Loucy (cell line): ENCODE measurements at regions not wholly inside any gene's neighbourhood (a gene's known extent, or its start where the extent isn't known, plus 50 kb on each side); places are given as distances from the start of the nearest gene placed in this dataset.

Source experiments
- H2AFZ ChIP-seq: fragments of 200-600 bp; sonication (generic); 2 replicates; pipeline ENCODE4 v1.6.0; 2016; ENCODE audit warnings: antibody characterized with exemption, mild to moderate bottlenecking, low read length, moderate library complexity
- H3F3A ChIP-seq: fragments of 200-600 bp; 2 replicates; pipeline ENCODE4 v1.6.0; 2016; ENCODE audit warnings: antibody characterized with exemption, low read depth, mild to moderate bottlenecking
- H3K27me3 ChIP-seq: fragments of 200-600 bp; sonication (generic); 2 replicates; pipeline ENCODE4 v1.6.1; 2014; ENCODE audit warnings: low read length, mild to moderate bottlenecking; ENCODE audit not compliant: insufficient read depth, poor library complexity, severe bottlenecking
- H3K36me3 ChIP-seq: fragments of 200-600 bp; sonication (generic); 2 replicates; pipeline ENCODE4 v1.6.1; 2016; ENCODE audit warnings: low read length; ENCODE audit not compliant: insufficient read depth
- H3K4me1 ChIP-seq: fragments of 200-600 bp; sonication (generic); 2 replicates; pipeline ENCODE4 v1.5.1; 2014; ENCODE audit warnings: low read length, mild to moderate bottlenecking; ENCODE audit not compliant: insufficient read depth, poor library complexity, severe bottlenecking
- H3K4me2 ChIP-seq: fragments of 200-600 bp; sonication (generic); 2 replicates; pipeline ENCODE4 v1.6.0; 2014; ENCODE audit warnings: antibody characterized with exemption, low read length, low read depth, mild to moderate bottlenecking; ENCODE audit not compliant: poor library complexity, severe bottlenecking
- H3K4me3 ChIP-seq: fragments of 200-600 bp; sonication (generic); 2 replicates; pipeline ENCODE4 v1.5.1; 2014; ENCODE audit warnings: low read length, mild to moderate bottlenecking, mixed read lengths; ENCODE audit not compliant: poor library complexity, severe bottlenecking
- H3K79me2 ChIP-seq: fragments of 200-600 bp; sonication (generic); 2 replicates; pipeline ENCODE4 v1.6.1; 2014; ENCODE audit warnings: low read length; ENCODE audit not compliant: insufficient read depth
- H3K9ac ChIP-seq: fragments of 200-600 bp; sonication (generic); 2 replicates; pipeline ENCODE4 v1.6.0; 2014; ENCODE audit warnings: mild to moderate bottlenecking, low read depth, low read length, moderate library complexity; ENCODE audit not compliant: poor library complexity, severe bottlenecking
- H3K9me2 ChIP-seq: fragments of 200-600 bp; sonication (generic); replicated peaks from 2 replicates; pipeline ENCODE4 v1.6.1; 2016; ENCODE audit warnings: low read depth, low read length, mixed read lengths
- H3K9me3 ChIP-seq: fragments of 200-600 bp; sonication (generic); 2 replicates; pipeline ENCODE4 v1.6.1; 2014; ENCODE audit warnings: mild to moderate bottlenecking, antibody characterized with exemption, low read length, low read depth; ENCODE audit not compliant: insufficient read depth
- H4K20me1 ChIP-seq: fragments of 200-600 bp; sonication (generic); 2 replicates; pipeline ENCODE4 v1.6.0; 2014; ENCODE audit warnings: antibody characterized with exemption, low read length, mild to moderate bottlenecking; ENCODE audit not compliant: insufficient read depth, poor library complexity, severe bottlenecking
- EZH2phosphoT487 ChIP-seq: fragments of 200-600 bp; IDR thresholded peaks from 2 replicates; pipeline ENCODE4 v1.6.1; 2018; ENCODE audit warnings: antibody characterized with exemption, mild to moderate bottlenecking, moderate library complexity, borderline replicate concordance
- TF ChIP-seq, protein P1 (sequence below): fragments of 200-600 bp; sonication (generic); conservative IDR thresholded peaks from 2 replicates; pipeline ENCODE4 v1.5.1; 2014; ENCODE audit warnings: mild to moderate bottlenecking, antibody characterized with exemption, low read length

DNA sequence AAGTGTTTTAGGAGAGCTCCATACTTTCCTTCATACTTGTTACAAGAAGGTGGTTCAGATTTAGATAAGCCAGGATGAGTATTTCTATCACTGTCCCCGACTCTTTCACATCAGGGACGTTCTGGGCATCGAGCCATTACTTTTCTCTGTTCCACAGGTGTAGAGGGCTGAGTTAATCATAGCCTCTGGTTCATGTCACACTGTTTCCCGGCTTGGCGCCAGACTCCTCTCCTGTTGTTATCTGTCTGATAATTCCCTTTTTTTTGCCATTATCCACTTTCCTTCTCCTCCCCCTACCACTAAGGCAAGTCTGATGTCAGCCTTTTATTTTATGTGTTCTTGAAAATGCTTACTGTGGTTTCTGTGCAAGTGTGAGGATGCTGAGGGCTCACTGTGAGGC lies 593.4 kb downstream of the UTRN start:
- no peak overlapping the region for H3K4me3 ChIP-seq
- no peaks in the 10 kb centered on the region for H3K9me2 ChIP-seq

DNA sequence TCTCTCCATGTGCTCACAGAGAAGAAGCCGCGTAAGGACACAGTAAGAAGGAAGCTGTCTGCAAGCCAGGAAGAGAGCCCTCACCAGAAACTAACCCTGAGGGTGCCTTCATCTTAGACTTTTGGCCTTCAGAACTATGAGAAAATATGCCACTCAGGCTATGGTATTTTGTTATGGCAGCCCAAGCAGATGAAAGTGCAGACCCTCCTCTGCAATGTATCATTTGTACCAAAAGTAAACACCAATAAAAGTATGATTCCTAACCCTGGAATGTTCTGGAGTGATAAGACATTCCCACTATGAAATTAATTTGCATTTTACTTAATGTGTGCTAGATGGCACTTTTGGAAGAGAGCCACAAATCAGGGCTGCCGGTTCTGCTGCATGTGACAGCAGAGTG lies 594.3 kb downstream of the UTRN start:
- H3K4me2 ChIP-seq, result peak overlapping the region; percentile 59
- H3K9me3 ChIP-seq, result no peaks in the 10 kb centered on the region
- no peaks in the 10 kb centered on the region for H3K9me2 ChIP-seq
- no peaks in the 10 kb centered on the region for H3K36me3 ChIP-seq
- H4K20me1 ChIP-seq, result no peaks in the 10 kb centered on the region
- no peak overlapping the region for H2AFZ ChIP-seq
- H3K4me3 ChIP-seq, result peak overlapping the region; percentile 41
- H3K27me3 ChIP-seq, result no peaks in the 10 kb centered on the region
- no peak for TF ChIP-seq EZH2phosphoT487
- TF ChIP-seq, protein P1, sequence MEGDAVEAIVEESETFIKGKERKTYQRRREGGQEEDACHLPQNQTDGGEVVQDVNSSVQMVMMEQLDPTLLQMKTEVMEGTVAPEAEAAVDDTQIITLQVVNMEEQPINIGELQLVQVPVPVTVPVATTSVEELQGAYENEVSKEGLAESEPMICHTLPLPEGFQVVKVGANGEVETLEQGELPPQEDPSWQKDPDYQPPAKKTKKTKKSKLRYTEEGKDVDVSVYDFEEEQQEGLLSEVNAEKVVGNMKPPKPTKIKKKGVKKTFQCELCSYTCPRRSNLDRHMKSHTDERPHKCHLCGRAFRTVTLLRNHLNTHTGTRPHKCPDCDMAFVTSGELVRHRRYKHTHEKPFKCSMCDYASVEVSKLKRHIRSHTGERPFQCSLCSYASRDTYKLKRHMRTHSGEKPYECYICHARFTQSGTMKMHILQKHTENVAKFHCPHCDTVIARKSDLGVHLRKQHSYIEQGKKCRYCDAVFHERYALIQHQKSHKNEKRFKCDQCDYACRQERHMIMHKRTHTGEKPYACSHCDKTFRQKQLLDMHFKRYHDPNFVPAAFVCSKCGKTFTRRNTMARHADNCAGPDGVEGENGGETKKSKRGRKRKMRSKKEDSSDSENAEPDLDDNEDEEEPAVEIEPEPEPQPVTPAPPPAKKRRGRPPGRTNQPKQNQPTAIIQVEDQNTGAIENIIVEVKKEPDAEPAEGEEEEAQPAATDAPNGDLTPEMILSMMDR, result no peak
- peaks cover 5% of the 10 kb centered on the region; the same call in 1 of the 2 replicates for H3F3A ChIP-seq
- H3K4me1 ChIP-seq, result peaks cover 19% of the 10 kb centered on the region
- H3K79me2 ChIP-seq, result no peaks in the 10 kb centered on the region
- H3K9ac ChIP-seq, result no peak overlapping the region

More for the DNA sequence above, 593.4 kb downstream of the UTRN start:
- Histone ChIP-seq H3K9ac (no peak overlapping the region), H3K4me1 (peaks cover 19% of the 10 kb centered on the region), H3K36me3 (no peaks in the 10 kb centered on the region), H2AFZ (no peak overlapping the region), H3K4me2 (peak overlapping the region; percentile 59), H3K79me2 (no peaks in the 10 kb centered on the region), H4K20me1 (no peaks in the 10 kb centered on the region), H3K27me3 (no peaks in the 10 kb centered on the region), H3F3A (peaks cover 5% of the 10 kb centered on the region; the same call in 1 of the 2 replicates), H3K9me3 (no peaks in the 10 kb centered on the region; the same call in 1 of the 2 replicates)
- TF ChIP-seq, protein P1, result no peak

DNA sequence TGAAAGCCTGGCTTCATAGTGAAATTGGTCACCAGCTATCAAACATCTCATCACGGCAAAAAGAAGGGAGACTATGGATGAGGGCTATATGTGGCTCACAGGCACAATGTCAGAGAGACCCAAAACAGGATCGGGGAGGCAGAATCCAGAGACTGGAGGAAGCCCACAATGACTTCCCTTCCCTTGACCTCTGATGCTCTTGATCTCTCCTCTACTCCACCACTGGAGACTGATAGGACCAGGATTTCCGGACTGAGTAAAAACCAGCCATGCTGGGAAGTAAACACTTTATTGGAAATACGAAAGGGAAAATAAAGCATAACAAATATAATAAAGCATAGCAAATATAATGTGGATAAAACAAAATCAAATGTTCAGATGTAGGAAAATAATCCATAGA lies 597.3 kb downstream of the UTRN start:
- Histone ChIP-seq H3F3A (peaks cover 5% of the 10 kb centered on the region; the same call in 1 of the 2 replicates), H3K4me3 (no peak overlapping the region), H4K20me1 (no peaks in the 10 kb centered on the region), H3K9ac (no peak overlapping the region), H3K36me3 (no peaks in the 10 kb centered on the region), H3K4me1 (peaks cover 24% of the 10 kb centered on the region), H3K9me3 (no peaks in the 10 kb centered on the region), H3K79me2 (no peaks in the 10 kb centered on the region), H3K9me2 (no peaks in the 10 kb centered on the region), H3K27me3 (no peaks in the 10 kb centered on the region), H2AFZ (no peak overlapping the region), H3K4me2 (no peak overlapping the region)
- TF ChIP-seq EZH2phosphoT487, result no peak

DNA sequence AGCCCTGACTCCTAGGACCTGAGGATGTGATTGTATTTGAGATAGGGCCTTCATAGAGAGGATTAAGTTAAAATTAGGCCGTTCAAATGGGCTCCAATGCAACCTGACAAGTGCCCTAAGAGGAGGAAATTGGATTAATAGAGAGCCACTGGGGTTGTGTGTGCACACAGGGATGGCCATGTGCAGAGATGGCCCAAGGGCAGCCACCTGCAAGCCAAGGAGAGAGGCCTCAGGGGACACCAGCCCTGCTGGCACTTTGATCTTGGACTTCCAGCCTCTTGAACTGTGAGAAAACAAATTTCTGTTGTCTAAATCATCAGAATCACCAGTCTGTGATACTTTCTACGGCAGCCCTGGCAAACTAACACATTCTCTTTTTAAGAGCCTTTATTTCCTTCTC lies 598.8 kb downstream of the UTRN start:
- no peak overlapping the region for H3K4me3 ChIP-seq
- H3K9ac ChIP-seq, result no peak overlapping the region
- no peaks in the 10 kb centered on the region for H3K27me3 ChIP-seq
- H3K9me3 ChIP-seq, result no peaks in the 10 kb centered on the region
- H3K4me2 ChIP-seq, result no peak overlapping the region
- no peaks in the 10 kb centered on the region for H3K79me2 ChIP-seq
- H3F3A ChIP-seq, result peaks cover 5% of the 10 kb centered on the region; the same call in 1 of the 2 replicates
- no peaks in the 10 kb centered on the region for H4K20me1 ChIP-seq
- H3K36me3 ChIP-seq, result no peaks in the 10 kb centered on the region
- no peaks in the 10 kb centered on the region for H3K9me2 ChIP-seq
- H2AFZ ChIP-seq, result no peak overlapping the region
- peaks cover 17% of the 10 kb centered on the region for H3K4me1 ChIP-seq
- TF ChIP-seq EZH2phosphoT487, result no peak
- TF ChIP-seq, protein P1, result no peak
